ENCODE measurements at regions not wholly inside any gene's neighbourhood (a gene's known extent, or its start where the extent isn't known, plus 50 kb on each side); places are given as distances from the start of the nearest gene placed in this dataset.

GRCh38 chr16:35344012-35344762, 1884.8 kb downstream of the TP53TG3F start:
- Histone ChIP-seq H3K27me3 (ENCODE audit: control insufficient read depth in 3 of 3, insufficient read depth in 3 of 3, low read length in 2 of 3) (no peaks in the 10 kb centered on the region), H3K4me3 (no peak overlapping the region), H3K4me1 (ENCODE audit: control insufficient read depth in 5 of 5, insufficient read depth in 5 of 5, low read length in 5 of 5) (no peaks in the 10 kb centered on the region), H3K9ac (ENCODE audit: insufficient read depth in 1 of 2, low read length in 2 of 2) (no peak overlapping the region), H3K27ac (ENCODE audit: low read depth in 1 of 2, low read length in 1 of 2) (no peak overlapping the region), H3K36me3 (ENCODE audit: control insufficient read depth in 4 of 4, insufficient read depth in 4 of 4, low read length in 4 of 4) (no peaks in the 10 kb centered on the region), H3K9me3 (ENCODE audit: control insufficient read depth in 4 of 4, insufficient read depth in 3 of 4, low read length in 3 of 4) (peaks cover 0 to 21% (median 6%) of the 10 kb centered on the region in 4 donors)
- TF ChIP-seq CTCF (IDR thresholded peaks at IDR 0.05; ENCODE audit: control extremely low read depth, extremely low read depth): no peak
- 71 to 74% methylated on average over 41 of the region's 41 CpGs for WGBS, 2 donors
- DNase-seq (no peak), ATAC-seq (ENCODE audit: insufficient read depth, low FRiP score) (no peak)

GRCh38 chr16:35352431-35352830, 1893.0 kb downstream of the TP53TG3F start:
- Histone ChIP-seq H3K4me3 (no peak overlapping the region), H3K27ac (ENCODE audit: low read depth in 1 of 2, low read length in 1 of 2) (no peak overlapping the region), H3K36me3 (ENCODE audit: control insufficient read depth in 4 of 4, insufficient read depth in 4 of 4, low read length in 4 of 4) (no peaks in the 10 kb centered on the region), H3K9ac (ENCODE audit: insufficient read depth in 1 of 2, low read length in 2 of 2) (no peak overlapping the region), H3K27me3 (ENCODE audit: control insufficient read depth in 3 of 3, insufficient read depth in 3 of 3, low read length in 2 of 3) (no peaks in the 10 kb centered on the region), H3K4me1 (ENCODE audit: control insufficient read depth in 5 of 5, insufficient read depth in 5 of 5, low read length in 5 of 5) (no peaks in the 10 kb centered on the region), H3K9me3 (ENCODE audit: control insufficient read depth in 4 of 4, insufficient read depth in 3 of 4, low read length in 3 of 4) (peaks cover 0 to 8% (median 2%) of the 10 kb centered on the region in 4 donors)
- ATAC-seq (ENCODE audit: insufficient read depth, low FRiP score): no peak
- WGBS, 2 donors: 46 to 57% methylated on average over 29 of the region's 29 CpGs
- no peak for TF ChIP-seq CTCF (IDR thresholded peaks at IDR 0.05; ENCODE audit: control extremely low read depth, extremely low read depth)
- DNase-seq: no peak

GRCh38 chr16:35363510-35363909, 1904.1 kb downstream of the TP53TG3F start:
- Histone ChIP-seq H3K9me3 (ENCODE audit: control insufficient read depth in 4 of 4, insufficient read depth in 3 of 4, low read length in 3 of 4) (peaks cover 0 to 25% (median 4%) of the 10 kb centered on the region in 4 donors), H3K9ac (ENCODE audit: insufficient read depth in 1 of 2, low read length in 2 of 2) (no peak overlapping the region), H3K27me3 (ENCODE audit: control insufficient read depth in 3 of 3, insufficient read depth in 3 of 3, low read length in 2 of 3) (no peaks in the 10 kb centered on the region), H3K4me1 (ENCODE audit: control insufficient read depth in 5 of 5, insufficient read depth in 5 of 5, low read length in 5 of 5) (no peaks in the 10 kb centered on the region), H3K4me3 (no peak overlapping the region), H3K27ac (ENCODE audit: low read depth in 1 of 2, low read length in 1 of 2) (no peak overlapping the region), H3K36me3 (ENCODE audit: control insufficient read depth in 4 of 4, insufficient read depth in 4 of 4, low read length in 4 of 4) (no peaks in the 10 kb centered on the region)
- no peak for TF ChIP-seq CTCF (IDR thresholded peaks at IDR 0.05; ENCODE audit: control extremely low read depth, extremely low read depth)
- no peak for DNase-seq
- 51 to 69% methylated on average over 3 of the region's 3 CpGs for WGBS, 2 donors
- ATAC-seq (ENCODE audit: insufficient read depth, low FRiP score): no peak

- Histone ChIP-seq H3K9ac (ENCODE audit: insufficient read depth in 1 of 2, low read length in 2 of 2) (no peak overlapping the region), H3K36me3 (ENCODE audit: control insufficient read depth in 4 of 4, insufficient read depth in 4 of 4, low read length in 4 of 4) (no peaks in the 10 kb centered on the region), H3K27ac (ENCODE audit: low read depth in 1 of 2, low read length in 1 of 2) (no peak overlapping the region), H3K9me3 (ENCODE audit: control insufficient read depth in 4 of 4, insufficient read depth in 3 of 4, low read length in 3 of 4) (peaks cover 0 to 28% (median 4%) of the 10 kb centered on the region in 4 donors), H3K4me1 (ENCODE audit: control insufficient read depth in 5 of 5, insufficient read depth in 5 of 5, low read length in 5 of 5) (no peaks in the 10 kb centered on the region), H3K4me3 (no peak overlapping the region), H3K27me3 (ENCODE audit: control insufficient read depth in 3 of 3, insufficient read depth in 3 of 3, low read length in 2 of 3) (no peaks in the 10 kb centered on the region)
- ATAC-seq (ENCODE audit: insufficient read depth, low FRiP score): no peak
- no peak for TF ChIP-seq CTCF (IDR thresholded peaks at IDR 0.05; ENCODE audit: control extremely low read depth, extremely low read depth)
- DNase-seq: no peak
Observed at GRCh38 chr16:35364263-35364662, 1904.9 kb downstream of the TP53TG3F start.
